ENCODE measurements at regions not wholly inside any gene's neighbourhood (a gene's known extent, or its start where the extent isn't known, plus 50 kb on each side); places are given as distances from the start of the nearest gene placed in this dataset.

- DNase-seq = no peak
These were observed 121.5 kb downstream of the CCDC34 start for GRCh38 chr11:27241311-27242122.

- DNase-seq = no peak
These were observed 123.6 kb downstream of the CCDC34 start for GRCh38 chr11:27239305-27239942.

DNA sequence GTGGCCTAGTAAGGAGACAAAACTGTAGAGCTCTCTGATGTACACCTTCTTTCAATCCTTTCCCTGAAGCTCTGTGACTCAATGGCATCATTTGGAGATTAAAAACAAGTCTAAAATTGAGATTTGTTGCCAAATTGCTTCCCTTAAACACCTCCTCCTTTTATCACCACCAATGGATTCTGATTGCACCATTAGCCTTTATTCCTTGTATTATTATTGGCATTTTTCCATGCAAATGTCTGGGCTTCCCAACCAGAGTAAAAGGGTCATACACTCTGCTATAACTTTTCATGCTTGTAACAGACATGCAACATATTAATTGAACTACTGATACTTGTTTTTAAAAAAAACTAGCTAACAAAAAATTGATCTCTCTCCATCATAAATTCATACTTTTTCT, 124.2 kb downstream of the CCDC34 start:
- DNase-seq = no peak

GRCh38 chr11:27237643-27238042, 125.4 kb downstream of the CCDC34 start:
- no peak for DNase-seq

- no peak for DNase-seq
These were observed 128.1 kb downstream of the CCDC34 start for GRCh38 chr11:27234961-27235360.

GRCh38 chr11:27234043-27234668, 128.9 kb downstream of the CCDC34 start:
- DNase-seq = no peak

DNA sequence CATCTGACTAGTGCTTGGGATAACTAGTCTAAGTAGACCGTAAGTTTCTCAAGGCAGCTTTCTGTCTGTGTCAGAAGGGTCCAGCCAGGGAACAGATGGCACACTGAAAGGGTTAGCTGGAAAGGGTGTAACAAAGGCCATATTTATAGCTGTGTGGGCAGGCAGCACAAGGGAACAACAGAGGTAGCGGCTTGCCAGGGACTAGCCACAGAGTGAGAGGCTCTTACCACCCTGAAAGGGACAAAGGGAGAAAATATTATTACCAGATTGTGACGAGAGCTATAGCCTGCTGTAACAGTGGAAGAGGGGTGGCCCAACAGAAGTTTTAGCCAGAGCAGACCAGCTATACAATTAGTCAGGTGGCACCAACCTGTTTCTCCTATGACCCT, 129.4 kb downstream of the CCDC34 start:
- no peak for DNase-seq

GRCh38 chr11:27231530-27231929, 131.5 kb downstream of the CCDC34 start:
- no peak for DNase-seq

- DNase-seq = no peak
These were observed 132.8 kb downstream of the CCDC34 start for GRCh38 chr11:27230192-27230572.

DNA sequence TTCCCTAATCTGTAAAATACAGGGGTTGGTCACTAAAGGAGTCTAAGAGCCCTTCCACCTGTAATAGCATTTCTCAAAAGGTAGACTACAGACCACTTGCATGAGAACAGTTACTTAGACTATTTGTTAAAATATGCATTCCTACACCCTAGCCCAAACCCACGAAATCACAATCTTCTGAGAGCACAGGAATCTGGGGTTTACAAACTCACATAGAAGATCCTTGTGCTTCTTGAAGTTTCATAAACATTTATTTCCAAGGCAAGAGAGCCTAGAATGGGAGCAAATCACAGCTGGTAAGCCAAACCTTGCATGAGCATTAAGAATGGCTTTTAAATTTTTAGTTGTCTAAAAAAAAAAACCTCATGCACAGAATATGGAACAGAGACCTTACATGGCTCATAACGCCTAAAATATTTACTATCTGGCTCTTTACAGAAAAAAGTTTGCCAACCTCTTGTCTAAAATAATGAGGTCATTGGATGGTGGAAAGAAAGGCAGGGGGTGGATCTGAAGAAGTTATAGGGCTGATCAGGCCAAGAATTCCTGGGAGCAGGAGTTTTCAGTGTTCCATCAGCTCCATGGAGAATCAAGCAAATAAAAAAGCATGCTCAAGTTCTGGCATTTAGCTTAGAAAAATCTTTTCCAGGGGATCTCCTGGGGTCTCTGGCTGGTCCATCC, 133.4 kb downstream of the CCDC34 start:
- no peak for DNase-seq

GRCh38 chr11:27228906-27229290, 134.1 kb downstream of the CCDC34 start:
- peak; percentile 15 to 71 for DNase-seq

- peak; percentile 63 to 91 for DNase-seq
These were observed 134.6 kb downstream of the CCDC34 start for GRCh38 chr11:27228232-27228905.

- DNase-seq = peak; percentile 48 to 77
These were observed 135.3 kb downstream of the CCDC34 start for GRCh38 chr11:27227736-27228135.

- DNase-seq = peak in 1 of 2 experiments; percentile 22
These were observed 143.5 kb downstream of the CCDC34 start for GRCh38 chr11:27219487-27220039.

DNA sequence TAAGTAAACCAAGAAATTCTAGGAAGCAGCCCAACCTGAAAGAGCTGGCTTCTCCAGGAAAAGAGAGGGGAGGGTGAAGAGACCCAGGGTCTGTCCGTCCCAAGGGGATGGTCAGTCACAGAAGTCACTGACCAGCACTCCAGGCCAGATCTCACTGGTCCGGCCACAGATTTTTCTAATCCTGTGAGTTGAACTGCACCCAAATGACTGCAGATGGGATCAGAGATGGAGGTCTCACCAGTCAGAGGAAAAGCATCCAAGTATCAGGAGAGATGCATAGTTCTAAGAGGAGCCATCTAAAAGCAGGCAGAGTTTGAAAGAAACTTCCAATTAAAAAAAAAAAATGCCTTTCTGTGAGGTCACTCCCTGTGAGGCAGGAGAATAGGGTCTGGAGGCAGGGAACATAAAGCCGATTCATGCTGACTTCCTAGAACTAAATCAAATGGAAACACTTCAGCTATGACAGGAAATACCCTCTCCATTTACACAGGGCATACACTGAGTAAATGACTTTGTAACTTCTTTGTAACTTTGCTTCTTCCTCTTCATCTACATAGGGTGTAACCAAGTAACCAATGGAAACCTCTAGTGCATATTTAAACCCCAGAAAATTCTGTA, 144.5 kb downstream of the CCDC34 start:
- DNase-seq = peak in 1 of 2 experiments; percentile 27

DNA sequence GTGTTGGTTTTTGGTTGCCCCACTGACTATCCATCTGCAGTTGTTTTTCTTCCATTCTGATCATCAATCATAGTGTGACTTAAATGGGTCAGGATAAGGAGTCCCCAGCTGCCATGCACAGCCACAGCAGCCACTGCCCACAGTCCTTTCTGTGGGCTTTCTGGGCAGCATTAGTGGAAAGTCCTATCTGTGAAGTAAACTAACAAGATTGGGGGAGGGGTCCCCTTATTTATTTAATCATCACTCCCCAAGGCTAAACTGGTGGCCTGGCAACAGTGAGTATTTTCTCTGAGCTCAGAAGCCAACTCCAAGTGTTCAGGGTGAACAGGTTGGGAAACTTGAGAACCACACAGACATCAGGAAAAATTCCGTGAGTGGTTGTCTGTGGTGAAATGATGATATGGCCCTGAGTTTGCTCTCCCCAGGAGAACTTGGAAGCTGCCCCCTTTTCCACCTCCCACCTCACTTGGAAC, 145.0 kb downstream of the CCDC34 start:
- DNase-seq = no peak

GRCh38 chr11:27217496-27217895, 145.5 kb downstream of the CCDC34 start:
- DNase-seq = no peak

DNA sequence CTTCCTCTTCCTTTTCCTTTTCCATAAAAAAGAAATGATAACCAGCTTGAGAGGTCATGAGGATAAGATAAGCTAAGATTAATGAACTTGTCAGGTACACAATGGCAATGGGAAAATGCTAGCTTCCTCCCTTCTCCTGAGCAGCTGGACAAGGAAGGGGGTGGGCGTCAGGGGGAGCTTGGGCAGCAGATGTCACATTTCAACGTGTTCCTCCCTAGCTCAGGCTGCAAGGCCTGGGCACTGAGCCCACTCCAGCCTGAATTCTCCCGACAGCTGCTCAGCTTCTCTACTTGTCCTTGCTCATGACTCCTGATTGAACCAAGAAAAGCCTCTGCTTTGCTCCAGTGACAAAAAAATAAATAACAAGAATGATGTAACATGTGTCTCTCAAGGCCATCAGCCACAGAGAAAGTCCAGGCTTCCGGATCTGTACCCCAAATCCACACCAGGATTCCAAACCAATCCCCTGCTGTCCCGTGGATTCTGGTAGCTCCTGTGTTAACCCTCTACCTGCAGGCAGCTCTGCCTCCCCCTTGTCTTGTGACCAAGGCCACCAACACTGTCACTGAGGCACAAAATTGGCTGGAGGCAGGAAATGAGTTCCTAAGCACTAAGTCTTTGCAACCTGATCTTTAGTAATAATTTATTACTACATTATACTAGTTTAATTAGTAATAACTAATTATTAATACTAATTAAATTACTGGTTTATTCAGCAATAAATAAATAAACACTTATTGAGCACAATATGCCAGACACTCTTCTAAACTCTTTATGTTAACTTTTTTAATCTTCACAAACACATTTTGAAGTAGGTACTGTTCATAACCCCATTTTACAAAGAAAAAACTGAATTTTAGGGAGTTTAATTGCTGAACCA, 146.5 kb downstream of the CCDC34 start:
- peak; percentile 53 to 76 for DNase-seq

- peak in 1 of 2 experiments; percentile 16 for DNase-seq
These were observed 147.3 kb downstream of the CCDC34 start for GRCh38 chr11:27215471-27216269.

DNA sequence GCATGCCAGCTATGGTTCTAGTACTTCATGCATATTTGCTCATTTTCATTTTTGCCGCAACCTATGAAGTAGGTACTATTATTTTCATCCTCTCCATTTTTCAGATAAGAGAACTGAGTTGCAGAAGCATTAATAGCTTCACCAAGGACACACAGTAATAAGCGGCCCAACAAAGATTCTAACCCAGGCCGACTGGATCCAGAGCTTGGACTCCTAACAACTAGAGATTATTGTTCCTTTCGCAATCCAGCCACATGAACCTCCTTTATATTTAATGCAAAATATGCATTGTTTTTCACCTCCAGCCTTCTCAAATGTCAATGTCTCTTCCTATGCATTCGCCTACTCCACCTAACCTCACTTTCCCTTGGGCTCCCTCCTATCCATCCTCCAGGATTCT, 148.3 kb downstream of the CCDC34 start:
- no peak for DNase-seq
